Kasumi-1 (cell line): ENCODE measurements at regions not wholly inside any gene's neighbourhood (a gene's known extent, or its start where the extent isn't known, plus 50 kb on each side); places are given as distances from the start of the nearest gene placed in this dataset.

ENCODE experiments used
- DNase-seq, 2 experiments: peaks; one replicate each; lab custom pipeline; 2025; lab: John Stamatoyannopoulos, UW

- no peak for DNase-seq
Measured at GRCh38 chr1:4272568-4272967, 372.5 kb upstream of the C1orf174 start.

GRCh38 chr1:4273243-4273642, 373.2 kb upstream of the C1orf174 start:
- no peak for DNase-seq

- DNase-seq: no peak
Measured at GRCh38 chr1:4273747-4274146, 373.7 kb upstream of the C1orf174 start.

DNA sequence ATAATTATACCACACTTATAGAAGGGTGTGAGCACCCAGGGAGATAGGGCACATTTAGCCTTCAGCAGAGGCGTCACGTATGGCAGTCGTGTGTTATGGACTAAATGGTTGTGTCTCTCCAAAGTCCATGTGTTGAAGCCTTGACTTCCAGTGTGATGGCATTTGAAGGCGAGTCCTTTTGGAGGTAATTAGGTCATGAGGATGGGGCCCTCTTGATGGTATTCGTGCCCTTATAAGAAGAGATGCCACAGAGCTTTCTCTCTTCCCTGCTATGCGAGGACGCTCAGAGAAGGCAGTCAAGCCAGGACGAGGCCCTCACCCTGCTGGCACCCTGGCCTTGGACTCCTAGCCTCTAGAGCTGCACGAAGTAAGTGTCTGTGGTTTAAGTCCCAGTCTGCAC, 375.0 kb upstream of the C1orf174 start:
- no peak for DNase-seq

DNA sequence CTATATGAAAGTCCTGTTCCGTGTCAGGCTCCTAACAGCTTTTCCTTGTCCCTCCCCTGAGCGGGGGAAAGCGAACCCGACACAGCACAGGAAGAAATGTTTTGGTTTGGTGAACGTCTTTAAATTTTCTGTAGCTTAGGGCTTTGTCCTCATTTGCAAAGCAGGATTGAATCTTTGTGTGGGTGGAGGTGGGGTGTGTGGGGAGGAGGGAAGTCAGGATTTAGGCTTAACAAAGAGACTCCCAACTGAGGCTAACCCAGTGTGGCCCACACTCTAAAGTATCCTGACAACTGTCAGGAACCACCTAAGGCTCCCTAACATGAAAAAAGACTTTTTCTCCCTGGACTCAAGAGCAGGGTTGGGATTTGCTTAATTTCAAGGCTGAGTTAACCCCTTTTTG, 376.2 kb upstream of the C1orf174 start:
- no peak for DNase-seq

DNA sequence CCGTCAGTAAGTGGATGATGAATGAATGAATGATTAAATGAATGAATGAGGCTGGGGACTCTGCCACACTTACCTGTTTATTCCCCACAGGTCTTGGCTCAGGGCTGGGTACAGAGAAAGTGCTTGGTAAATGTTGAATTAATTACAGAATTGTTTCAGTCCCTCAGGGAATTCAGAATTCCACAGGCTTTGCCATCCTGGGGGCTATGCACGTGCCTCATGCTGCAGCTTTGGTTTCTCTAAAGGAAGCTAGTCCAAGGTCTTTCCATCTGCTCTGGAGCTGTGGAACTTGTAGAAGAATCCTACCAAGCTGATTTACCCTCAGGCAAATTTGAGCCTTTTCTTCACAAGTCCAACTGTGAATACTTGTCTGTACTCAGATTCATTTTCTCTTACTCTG, 376.8 kb upstream of the AJAP1 start:
- DNase-seq: no peak

DNA sequence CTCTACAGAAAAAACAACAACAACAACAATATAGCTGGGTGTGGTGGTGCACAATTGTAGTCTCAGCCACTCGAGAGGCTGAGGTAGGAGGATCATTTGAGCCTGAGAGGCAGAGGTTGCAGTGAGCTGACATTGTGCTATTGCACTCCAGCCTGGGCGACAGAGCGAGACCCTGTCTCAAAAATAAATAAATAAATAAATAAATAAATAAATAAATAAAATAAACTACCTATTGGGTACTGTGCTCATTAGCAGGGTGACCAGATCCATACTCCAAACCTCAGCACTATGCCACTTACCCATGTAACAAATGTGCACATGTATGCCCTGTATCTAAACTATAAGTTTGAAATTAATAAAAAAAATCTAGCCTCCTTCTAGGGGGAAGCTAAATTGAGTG, 369.4 kb upstream of the AJAP1 start:
- DNase-seq: no peak

DNA sequence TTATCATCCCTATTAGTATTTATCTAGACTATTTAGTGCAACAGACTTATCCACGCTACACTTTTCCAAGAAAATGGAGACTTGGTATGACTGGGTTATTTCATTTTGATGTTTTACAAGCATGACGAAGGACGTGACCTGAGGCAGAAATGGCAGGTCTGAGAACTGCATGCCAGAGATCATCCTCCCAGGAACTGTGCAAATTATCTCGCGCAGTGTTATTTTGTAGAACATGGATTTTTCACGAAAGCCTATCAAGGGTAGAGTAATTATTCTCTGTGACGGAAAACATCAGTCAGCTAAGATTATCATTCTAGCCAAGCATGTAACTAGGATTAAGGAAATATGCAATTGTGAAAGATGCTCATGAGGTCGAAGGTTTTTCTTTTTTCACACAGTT, 361.5 kb upstream of the AJAP1 start:
- no peak for DNase-seq

DNA sequence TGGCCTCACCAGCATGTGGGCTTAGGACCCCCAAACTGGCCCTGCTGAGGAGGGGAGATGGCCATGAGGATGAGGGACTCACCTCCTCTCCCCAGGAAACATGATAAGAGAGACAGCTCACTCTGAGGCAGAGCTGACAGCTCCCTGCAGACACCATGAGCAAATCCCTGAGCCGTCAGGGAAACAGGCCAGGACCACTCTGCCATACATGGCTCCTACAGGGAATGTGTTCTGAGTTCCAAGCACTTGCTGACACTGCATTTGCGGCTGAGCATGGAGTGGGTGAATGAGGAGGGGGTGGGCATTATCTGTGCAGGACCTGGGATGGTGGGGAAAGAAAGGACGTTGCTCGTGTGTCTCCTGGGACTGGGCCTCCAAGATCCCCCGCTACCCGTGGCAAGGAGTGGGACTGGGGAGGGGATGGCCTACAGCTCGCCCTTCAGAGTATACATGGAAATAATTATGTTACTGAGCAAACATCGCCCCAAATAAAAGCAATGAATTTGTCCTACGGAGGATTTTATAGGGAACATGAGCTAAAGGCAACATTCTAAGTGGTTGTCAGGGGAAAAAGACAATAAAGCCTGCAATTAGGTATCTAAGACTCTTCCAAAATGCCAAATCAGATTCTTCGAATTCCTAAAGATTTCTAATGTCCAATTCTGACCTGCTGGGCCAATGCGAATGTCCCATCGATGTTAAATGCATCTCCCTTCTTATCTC, 355.9 kb upstream of the AJAP1 start:
- no peak for DNase-seq

- DNase-seq: no peak
Measured at GRCh38 chr1:4301007-4301406, 353.4 kb upstream of the AJAP1 start.

GRCh38 chr1:4303303-4303702, 351.1 kb upstream of the AJAP1 start:
- DNase-seq: no peak

DNA sequence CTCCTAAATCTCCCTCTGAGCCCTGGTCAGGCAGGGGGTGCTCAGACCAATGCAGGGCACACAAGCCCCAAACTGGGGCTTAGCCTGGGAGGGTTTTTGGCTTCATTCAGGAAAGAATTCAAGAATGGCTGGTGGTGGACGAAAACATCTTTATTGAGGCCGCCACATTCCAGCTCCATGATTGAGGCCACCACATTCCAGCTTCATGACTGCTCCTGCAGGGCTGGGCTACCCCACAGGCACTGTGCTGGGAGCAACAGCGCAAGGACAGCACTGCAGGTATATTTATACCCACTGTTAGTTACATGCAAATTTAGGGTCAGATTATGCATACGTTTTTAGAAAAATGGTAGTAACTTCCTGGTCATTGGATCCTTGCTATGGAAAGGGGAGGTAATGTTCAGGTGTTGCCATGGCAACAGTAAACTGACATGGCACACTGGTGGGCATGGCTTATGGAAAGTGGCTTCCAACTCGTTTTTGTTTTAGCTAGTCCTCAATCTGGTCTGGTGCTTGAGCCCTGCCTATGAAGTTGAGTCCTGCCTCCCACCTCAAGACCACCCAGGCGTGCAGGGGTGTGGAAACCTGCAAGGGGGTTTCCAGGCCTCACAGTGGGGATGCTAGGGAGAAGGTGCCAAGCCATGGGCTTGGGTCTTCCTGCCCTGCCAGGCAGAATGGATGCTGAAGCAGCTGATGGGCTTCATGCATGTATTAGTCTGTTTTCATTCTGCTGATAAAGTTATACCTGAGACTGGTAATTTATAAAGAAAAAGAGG, 348.7 kb upstream of the AJAP1 start:
- no peak for DNase-seq

DNA sequence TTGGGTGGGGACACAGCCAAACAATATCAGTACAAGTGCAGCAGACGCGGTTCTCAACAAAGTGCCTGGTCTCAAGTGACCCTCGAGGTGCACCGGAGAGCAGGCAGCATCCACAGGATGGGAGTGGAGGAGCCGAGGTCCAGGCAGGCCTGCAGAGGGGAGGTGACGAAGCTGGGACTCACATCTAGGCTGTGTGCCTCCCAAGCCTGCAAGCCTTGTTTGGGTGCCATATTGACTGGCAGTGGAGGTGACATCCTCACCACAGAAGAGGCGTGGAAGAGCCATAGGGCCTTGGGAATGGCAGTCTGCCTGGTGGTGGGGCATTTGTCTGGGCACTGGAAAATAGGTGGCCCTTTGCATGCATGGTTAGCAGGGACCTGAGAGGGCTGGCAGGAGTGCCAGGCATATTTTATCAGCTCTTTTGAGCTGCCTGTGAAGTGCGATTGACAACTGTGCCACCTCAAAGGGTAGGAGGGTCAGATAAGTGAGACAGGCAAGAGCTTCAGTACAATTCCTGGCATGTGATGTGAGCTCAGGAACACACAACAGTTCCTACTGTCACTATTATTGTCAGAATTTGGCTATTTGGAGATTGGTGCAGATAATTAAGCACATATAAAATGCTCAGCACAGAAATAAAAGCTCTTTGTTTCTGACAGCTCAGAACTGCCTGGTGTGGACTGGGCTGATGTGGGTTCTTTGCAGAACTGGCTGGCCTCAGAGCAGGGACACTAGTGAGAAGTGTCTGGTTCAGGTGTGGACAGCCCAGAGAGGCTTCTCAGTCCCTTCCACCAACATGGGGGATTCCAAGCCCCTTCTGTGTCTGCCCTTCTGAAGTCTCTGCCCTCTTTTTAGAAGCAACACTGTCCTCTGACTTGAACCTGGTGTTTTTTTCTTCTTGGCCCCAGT, 347.6 kb upstream of the AJAP1 start:
- no peak for DNase-seq

DNA sequence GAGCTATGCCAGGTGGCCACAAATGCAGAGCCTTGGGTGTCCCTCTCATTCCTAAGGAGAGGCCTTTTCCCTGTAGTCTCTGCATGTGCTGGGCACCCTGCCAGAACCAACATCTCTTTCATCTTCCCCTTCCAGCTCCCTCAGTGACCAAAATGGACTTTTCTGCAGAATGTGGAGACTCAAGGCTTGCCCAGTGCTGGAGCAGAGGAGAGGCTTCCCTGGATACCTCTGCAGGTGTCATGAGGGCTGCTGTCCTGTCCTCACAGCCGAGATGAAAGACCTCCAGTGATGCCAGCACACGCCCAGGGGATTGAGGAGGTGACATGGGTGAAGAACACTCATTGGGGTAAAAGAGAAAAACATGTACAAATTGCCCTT, 347.0 kb upstream of the AJAP1 start:
- DNase-seq: no peak

GRCh38 chr1:4307911-4308545, 346.4 kb upstream of the AJAP1 start:
- DNase-seq: no peak

DNA sequence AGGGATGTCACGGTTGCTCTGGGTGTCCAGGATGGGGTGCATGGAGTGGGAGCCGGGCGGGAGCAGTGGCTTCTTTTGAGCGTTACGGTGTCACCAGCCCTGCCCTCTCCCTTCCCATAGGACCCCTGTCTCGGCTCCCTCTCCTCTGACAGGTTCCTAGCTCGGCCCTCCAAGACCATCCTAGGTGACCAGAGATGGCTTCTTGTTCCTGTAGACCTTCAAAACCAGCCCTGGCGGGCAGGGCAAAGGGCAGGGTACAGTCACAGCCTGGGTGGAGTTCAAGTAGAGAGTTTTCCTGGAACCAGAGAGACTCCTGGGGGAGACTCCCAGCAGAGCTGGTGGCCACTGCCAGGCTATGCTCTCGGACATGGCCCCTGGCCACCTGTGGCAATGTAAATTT, 345.6 kb upstream of the AJAP1 start:
- DNase-seq: no peak

- DNase-seq: no peak
Measured at GRCh38 chr1:4309676-4310320, 344.6 kb upstream of the AJAP1 start.

- no peak for DNase-seq
Measured at GRCh38 chr1:4310396-4310923, 343.9 kb upstream of the AJAP1 start.

- DNase-seq: no peak
Measured at GRCh38 chr1:4312024-4312423, 342.4 kb upstream of the AJAP1 start.

DNA sequence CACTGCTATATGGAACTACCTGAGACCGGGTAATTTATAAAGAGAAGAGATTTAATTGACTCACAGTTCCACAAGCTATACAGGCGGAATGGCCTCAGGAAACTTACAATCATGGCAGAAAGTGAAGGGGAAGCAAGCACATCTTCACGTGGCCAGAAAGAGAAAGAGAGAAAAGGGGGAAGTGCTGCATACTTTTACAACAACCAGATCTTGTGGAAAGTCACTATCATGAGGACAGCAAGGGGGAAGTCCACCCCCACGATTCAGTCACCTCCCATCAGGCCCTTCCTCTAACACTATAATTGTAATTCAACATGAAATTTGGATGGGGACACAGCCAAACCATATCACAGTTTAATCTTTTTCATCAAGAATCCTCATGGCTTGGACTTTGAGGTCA, 339.2 kb upstream of the AJAP1 start:
- DNase-seq: no peak

- DNase-seq: no peak
Measured at GRCh38 chr1:4317207-4317606, 337.2 kb upstream of the AJAP1 start.
